ENCODE measurements at regions not wholly inside any gene's neighbourhood (a gene's known extent, or its start where the extent isn't known, plus 50 kb on each side); places are given as distances from the start of the nearest gene placed in this dataset.

DNA sequence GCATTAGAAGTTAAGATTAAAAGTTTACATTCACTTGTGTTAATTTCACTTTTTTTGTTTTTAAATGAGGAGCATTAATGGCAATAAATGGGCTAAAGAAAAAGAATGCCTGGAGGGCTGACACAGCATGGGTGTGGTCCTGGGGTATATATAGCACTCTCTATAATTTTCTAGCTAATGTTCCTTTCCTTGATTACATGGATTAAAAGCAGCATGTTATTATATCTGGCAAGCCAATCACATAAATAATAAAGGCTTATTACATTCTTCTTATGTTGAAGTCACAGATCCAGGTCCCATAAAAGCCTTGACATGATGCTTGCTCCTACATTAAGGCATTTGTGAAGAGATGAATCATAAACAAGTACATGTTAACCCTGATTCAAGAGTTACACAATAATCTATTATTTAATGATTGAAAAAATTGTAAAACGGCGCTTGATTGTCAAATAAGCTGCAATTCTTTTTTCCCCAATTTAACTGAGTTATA, 91.4 kb downstream of the LYPLAL1 start:
- DNase-seq: no peak

DNA sequence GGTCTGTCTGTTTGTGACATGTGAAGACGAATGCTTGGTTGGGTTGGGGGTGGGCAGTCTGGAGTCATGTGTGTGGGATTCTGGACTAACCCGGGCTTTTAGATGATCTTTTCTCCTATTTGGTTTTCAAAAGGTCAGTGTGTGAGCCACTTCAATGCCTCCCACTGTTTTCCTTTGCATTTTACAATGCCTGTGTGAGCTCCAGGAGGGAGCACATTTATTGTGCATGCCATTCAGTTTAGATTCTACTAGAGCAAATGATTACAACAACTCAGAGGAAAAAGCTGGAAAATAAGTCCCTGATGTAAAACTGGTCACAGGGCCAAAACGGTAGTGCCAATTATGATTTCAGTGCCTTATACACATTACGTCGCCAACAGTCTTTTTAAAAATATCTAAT, 90.9 kb downstream of the LYPLAL1 start:
- no peak for DNase-seq
